Islet precursor cell (in vitro differentiated cells): ENCODE measurements at regions not wholly inside any gene's neighbourhood (a gene's known extent, or its start where the extent isn't known, plus 50 kb on each side); places are given as distances from the start of the nearest gene placed in this dataset.
A peak's percentile ranks its signal among the peaks of the same experiment; 100 is the strongest.

ENCODE experiments used
- DNase-seq: peaks from one replicate; pipeline ENCODE4 v3.0.0-alpha.2; 2018

GRCh38 chr1:101317590-101317989, 80.8 kb downstream of the S1PR1 start:
- no peak for DNase-seq

DNA sequence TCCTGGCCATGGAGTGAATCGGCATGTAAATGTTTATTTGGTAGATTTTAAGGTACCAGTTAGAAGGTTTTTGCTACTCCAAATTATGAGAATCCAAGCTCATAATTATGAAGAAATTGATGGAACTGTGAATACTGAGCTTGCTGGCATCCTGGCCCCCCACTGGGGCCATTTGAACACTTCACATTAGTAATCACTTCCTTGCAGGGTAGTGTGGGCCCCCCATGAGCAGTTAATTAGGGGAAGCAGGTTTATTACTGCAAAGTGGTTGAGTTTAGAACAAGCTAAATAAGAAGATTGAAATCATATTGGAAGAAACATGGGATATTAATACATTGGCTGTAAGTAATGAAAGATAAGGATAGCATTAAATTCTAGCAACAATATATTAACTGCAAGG, 86.7 kb downstream of the S1PR1 start:
- no peak for DNase-seq

GRCh38 chr1:101325144-101325543, 88.3 kb downstream of the S1PR1 start:
- no peak for DNase-seq

DNA sequence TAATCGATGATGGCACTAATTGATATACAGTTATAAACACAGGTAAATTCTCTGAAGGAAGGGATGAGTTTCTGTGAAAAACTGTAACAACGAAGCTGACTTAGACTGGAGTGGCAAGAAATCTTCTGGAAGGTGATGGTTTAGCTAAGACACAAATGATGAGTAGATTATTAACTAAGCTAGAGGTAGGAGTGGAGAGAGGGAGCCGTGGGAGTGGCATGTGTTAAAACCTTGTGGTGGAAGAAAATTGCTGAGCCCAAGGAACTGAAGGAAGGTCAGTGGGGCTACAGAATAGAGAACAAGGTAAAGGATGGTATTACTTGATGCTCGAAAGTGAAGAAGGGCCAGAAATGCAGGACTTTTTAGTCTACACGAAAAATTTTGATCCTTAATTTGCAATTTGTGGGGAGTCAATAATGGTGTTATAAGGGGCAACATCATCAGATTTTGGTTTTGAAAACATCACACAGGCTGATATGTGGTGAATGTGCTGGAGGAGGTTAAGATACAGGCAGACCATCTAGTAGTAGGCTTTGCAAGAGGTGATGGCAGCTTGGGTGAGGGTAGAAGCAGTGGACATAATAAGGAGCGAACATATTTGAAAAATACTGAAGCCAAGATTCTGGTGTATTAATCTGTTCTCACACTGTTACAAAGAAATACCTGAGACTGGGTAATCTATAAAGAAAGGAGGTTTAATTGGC, 93.8 kb downstream of the S1PR1 start:
- DNase-seq, result no peak

DNA sequence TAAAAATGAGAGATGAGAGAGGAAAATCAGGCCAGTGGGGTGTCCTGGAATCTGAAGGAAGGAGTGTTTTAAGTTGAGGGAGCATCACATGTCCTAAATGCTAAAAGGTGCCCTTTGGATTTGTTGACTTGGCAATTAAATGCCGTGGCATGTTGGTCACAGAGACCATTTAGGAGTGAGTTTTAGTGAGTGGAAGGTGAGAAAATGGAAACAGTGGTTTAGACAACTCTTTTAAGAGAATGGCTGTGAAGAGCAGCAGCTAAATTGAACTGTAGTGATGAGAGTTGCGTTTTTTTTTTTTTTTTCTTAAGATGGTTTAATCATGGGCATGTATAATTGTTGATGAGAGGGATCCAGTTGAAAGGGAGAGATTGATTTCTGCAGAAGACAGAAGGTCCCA, 95.0 kb downstream of the S1PR1 start:
- no peak for DNase-seq

DNA sequence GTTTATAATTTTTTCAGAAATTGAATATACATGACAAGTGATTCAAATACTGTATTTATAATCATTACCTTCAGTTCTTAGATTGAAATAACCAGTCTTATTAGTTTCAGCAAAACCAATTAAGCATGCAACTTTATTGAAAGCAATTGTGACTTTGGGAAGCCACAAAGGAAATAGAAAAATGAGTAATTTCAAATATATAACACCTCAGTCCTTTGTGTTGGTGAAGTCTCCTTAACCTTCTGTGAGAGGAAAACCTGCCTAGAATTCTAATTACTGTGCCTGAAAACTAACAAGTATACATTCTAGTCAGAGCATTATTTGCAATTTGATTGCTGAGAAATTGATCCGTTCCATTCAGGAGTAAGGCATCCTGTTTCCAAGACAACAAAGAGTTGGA, 95.8 kb downstream of the S1PR1 start:
- no peak for DNase-seq

DNA sequence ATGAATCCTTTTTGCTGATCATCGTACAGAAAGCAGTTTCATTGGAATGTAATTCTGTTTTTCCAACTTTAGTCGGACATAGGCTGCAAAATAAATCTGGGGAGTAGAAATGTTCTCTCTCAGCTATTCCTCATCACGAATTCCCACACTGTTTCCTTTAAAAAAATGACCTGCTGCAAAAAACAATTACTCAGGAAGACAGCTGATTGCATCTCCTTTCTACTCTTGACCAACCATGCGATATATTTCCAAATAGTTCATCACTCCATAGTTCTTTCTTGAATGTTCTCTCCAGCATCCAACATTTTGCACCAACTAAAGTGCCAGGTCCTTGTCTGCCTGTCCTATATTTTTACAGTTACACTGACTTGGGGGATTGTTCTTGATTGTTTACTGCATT, 96.4 kb downstream of the S1PR1 start:
- no peak for DNase-seq

- DNase-seq, result no peak
These were observed 101.1 kb downstream of the S1PR1 start for GRCh38 chr1:101337968-101338367.

DNA sequence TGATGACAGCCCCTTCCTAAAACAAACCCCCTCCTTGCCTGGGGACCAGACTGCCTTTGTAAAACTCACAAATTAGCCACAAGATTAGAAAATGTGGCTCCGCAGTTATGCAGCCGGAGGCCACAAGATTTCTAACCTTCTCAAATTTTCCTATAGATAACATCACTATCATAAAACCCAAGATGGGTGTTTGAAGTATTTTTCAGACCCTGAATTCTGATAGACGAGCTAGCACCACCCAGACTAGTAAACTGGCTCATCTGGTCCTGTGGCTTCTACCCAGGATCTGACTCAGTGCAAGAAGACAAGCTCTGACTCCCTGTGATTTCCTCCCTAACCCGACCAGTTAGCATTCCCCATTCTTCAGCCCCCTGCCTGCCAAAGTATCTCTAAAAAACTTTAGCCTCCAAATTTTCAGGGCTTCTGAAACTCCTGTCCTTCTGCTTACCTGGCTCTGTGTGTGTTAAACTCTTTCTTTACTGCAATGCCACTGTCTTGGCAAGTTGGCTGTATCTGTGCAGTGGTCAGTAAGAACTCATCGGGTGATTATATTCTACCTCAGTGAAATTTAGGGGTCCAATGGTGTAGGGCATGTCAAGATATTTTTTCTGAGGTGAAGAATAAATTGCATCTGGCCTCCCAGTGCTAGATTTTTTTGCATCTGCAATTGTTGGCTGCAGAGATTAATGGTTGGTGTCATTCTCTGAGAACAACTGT, 102.1 kb downstream of the S1PR1 start:
- DNase-seq, result peak; percentile 56

GRCh38 chr1:101344745-101345144, 107.9 kb downstream of the S1PR1 start:
- no peak for DNase-seq

GRCh38 chr1:101346419-101346818, 109.6 kb downstream of the S1PR1 start:
- DNase-seq, result no peak

DNA sequence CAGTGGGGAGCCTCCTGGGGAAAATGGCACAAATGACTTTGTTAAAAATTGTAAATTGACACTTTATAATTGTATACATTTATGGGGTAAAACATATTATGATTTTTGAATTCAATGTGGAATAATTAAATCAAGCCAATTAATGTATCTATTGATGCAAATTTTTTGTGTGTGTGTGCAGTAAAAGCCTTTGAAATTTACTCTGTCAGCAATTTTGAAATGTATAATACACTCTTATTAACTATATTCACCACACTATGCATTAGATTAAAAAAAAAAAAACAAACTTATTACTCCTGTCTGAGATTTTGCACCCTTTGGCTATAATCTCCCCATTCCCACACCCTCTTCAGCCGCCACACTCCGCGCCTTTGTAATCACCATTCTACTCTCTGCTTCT, 119.2 kb downstream of the S1PR1 start:
- DNase-seq, result no peak

GRCh38 chr1:101356604-101357443, 120.0 kb downstream of the S1PR1 start:
- no peak for DNase-seq

DNA sequence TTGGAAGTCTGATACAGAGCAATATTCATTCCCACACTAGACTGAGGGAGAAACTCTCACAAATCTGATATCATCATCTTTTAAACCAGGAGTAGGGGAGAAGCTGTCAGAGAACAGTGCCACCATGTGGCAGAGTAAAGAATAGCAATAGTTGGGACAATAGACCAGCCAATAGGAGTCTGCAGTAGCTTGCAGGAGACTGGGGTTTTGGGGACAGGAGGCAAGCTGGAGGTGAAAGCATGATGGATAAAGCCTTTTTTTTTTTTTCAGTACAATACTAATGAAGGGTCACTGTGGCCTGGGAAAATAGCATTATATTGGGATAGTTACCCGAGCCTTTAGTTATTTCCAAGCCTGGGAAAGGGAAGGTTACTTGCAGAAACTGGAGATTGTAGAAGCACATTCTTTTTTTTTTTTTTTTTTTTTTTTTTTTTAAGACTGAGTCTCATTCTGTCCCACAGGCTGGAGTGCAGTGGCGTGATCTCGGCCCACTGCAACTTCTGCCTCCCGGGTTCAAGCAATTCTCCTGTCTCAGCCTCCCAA, 120.7 kb downstream of the S1PR1 start:
- peak; percentile 84 for DNase-seq

DNA sequence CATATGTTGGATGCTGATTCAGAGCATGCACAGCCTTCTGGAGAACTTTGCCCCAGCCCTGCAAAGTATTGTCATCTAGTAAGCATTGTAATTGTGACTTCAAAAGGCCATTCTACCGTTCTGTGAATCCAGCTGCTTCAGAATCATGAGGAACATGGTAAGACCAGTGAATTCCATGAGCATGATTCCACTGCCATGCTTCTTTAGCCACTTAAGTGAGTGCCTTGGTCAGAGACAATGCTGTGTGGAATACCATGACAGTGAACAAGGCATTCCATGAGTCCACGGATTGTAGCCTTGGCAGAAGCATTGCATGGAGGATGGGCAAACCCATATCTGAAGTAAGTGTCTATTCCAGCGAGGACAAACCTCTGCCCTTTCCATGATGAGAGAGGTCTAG, 123.7 kb downstream of the S1PR1 start:
- DNase-seq, result no peak

GRCh38 chr1:101363891-101364318, 127.1 kb downstream of the S1PR1 start:
- DNase-seq, result no peak

DNA sequence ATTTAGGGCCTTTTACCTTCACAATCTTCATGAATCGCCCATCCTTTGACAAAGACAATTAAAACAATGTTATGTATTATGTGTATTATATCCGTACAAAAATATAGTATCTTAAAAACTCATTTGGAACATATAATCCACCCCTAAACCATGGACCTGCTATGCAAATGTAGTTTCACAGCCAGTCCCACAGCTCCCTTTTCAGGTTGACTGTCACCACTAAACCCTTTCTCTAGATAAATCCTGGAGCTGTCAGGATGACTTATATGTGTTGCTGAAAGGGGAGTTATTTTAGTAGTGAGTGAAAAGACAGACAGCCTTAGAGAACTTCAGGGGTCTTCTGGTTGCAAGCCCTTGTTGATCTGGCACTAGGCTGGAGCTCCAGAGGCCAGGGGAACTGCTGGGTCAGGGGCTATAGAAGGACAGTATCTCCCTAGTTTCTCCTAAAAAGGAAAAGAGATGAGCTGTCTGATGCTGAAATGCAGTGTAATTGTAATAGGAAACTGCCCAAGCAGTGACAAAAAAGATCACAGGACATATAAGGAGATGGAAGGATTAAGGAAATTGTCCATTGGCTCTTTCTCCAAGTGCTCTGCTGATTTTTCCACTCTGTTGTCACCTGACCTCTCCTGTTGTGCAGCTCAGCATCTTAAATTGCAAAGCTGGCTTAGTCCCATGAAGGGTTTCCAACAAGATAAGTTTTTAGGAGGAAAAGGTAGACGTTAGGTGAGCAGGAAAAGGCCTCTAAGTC, 127.7 kb downstream of the S1PR1 start:
- no peak for DNase-seq

- no peak for DNase-seq
These were observed 128.4 kb downstream of the S1PR1 start for GRCh38 chr1:101365186-101365585.

GRCh38 chr1:101365878-101366277, 129.1 kb downstream of the S1PR1 start:
- DNase-seq, result no peak

DNA sequence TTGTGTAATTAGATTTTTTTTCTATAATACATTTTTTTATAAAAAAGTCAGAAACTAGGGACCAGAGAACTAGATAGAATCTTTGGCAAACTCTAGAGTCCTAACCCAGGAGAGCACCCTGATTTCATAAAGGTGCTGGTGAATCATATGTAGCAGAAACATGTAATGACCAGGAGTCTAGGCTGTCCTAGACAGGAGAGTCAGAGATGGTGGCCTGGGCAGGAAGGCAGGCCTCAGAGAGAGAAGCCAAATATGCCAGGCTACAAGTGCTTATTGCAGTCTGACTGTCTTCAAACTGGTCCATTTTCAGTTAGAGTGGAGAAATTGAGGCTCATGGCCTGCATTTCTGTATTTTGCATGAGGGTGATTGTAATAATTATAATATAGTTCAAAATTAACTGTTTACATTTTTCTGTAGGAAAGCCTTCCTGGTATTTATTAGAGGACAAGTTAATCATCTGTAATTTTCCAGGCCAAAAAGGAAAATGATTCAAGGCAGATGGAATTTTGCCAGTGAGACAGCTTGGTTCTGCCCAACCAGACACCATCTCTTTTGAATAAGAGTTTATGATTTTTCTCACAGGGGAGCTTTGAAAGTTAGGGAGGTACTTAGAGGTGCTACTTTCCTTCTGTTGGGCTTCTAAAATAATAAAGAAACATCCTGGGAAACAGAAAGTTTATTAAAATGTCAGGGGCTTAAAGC, 129.8 kb downstream of the S1PR1 start:
- no peak for DNase-seq

DNA sequence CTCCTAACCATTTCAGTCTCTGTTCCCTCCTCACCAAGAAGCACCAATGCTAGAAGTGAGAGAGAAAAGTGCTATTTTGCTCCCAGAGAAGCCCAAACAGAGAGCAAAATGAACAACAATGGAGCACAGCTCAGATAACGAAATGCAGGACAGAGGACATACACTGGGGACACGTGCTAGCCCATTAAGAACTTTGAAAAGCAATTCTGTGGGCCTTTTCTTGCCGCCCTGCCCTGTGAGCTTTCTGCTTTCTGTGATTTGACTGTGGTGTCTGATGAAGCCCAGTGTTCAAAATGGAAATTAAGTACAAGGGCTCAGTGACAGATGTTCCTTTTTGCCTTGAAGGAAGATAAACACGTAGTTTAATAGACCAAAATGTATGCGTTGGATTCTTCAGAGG, 130.8 kb downstream of the S1PR1 start:
- no peak for DNase-seq

GRCh38 chr1:101370488-101370887, 133.7 kb downstream of the S1PR1 start:
- DNase-seq, result no peak
